C4-2B (cell line): ENCODE measurements at regions not wholly inside any gene's neighbourhood (a gene's known extent, or its start where the extent isn't known, plus 50 kb on each side); places are given as distances from the start of the nearest gene placed in this dataset.

Experiments used
- CTCF ChIP-seq: fragments of 450-650 bp; conservative IDR thresholded peaks from 2 replicates; pipeline ENCODE4 v1.5.1; 2017; ENCODE audit warnings: mild to moderate bottlenecking
- ZFX ChIP-seq: fragments of 450-650 bp; IDR thresholded peaks from 2 replicates; pipeline ENCODE4 v1.6.1; 2017

- TF ChIP-seq CTCF, result no peak
- TF ChIP-seq ZFX, result no peak
These were observed 539.4 kb upstream of the ID2 start for GRCh38 chr2:8142461-8142860.
